ENCODE measurements at regions not wholly inside any gene's neighbourhood (a gene's known extent, or its start where the extent isn't known, plus 50 kb on each side); places are given as distances from the start of the nearest gene placed in this dataset.

- H3K4me3 Mint-ChIP-seq = no peak overlapping the region
- H3K4me1 Mint-ChIP-seq (ENCODE audit: low read depth) = no peaks in the 10 kb centered on the region
- no peak for DNase-seq
- intact Hi-C loops (cut with micrococcal nuclease) = no loop called here
- CTCF ChIA-PET = no interaction called here
- no peak overlapping the region for H3K27ac Mint-ChIP-seq
- H3K36me3 Mint-ChIP-seq (ENCODE audit: low read depth) = no peaks in the 10 kb centered on the region
- H3K27me3 Mint-ChIP-seq (ENCODE audit: low read depth) = peaks cover under 1% of the 10 kb centered on the region
- no peaks in the 10 kb centered on the region for H3K9me3 Mint-ChIP-seq
Measured at GRCh38 chr11:111001986-111002611, 243.4 kb upstream of the POU2AF2 start.

GRCh38 chr11:111001081-111001430, 244.5 kb upstream of the POU2AF2 start:
- DNase-seq = no peak
- Mint-ChIP-seq H3K4me1 (ENCODE audit: low read depth) (no peaks in the 10 kb centered on the region), H3K4me3 (no peak overlapping the region), H3K9me3 (no peaks in the 10 kb centered on the region), H3K36me3 (ENCODE audit: low read depth) (no peaks in the 10 kb centered on the region), H3K27me3 (ENCODE audit: low read depth) (no peaks in the 10 kb centered on the region), H3K27ac (no peak overlapping the region)
- intact Hi-C loops (cut with micrococcal nuclease) = no loop called here
- CTCF ChIA-PET = no interaction called here

GRCh38 chr11:111000400-111001080, 245.0 kb upstream of the POU2AF2 start:
- no peak overlapping the region for H3K27ac Mint-ChIP-seq
- no peaks in the 10 kb centered on the region for H3K27me3 Mint-ChIP-seq (ENCODE audit: low read depth)
- DNase-seq = no peak
- no peaks in the 10 kb centered on the region for H3K9me3 Mint-ChIP-seq
- no peaks in the 10 kb centered on the region for H3K4me1 Mint-ChIP-seq (ENCODE audit: low read depth)
- intact Hi-C loops (cut with micrococcal nuclease) = no loop called here
- H3K36me3 Mint-ChIP-seq (ENCODE audit: low read depth) = no peaks in the 10 kb centered on the region
- CTCF ChIA-PET = no interaction called here
- H3K4me3 Mint-ChIP-seq = no peak overlapping the region

- no peak for DNase-seq
Measured at GRCh38 chr11:110992481-110992880, 253.0 kb upstream of the POU2AF2 start.

GRCh38 chr11:110991661-110992355, 253.7 kb upstream of the POU2AF2 start:
- H3K4me1 Mint-ChIP-seq (ENCODE audit: low read depth) = no peaks in the 10 kb centered on the region
- no peaks in the 10 kb centered on the region for H3K9me3 Mint-ChIP-seq
- H3K4me3 Mint-ChIP-seq = no peak overlapping the region
- H3K27ac Mint-ChIP-seq = no peak overlapping the region
- CTCF ChIA-PET = interaction anchor here (0.6 kb wide), 1 partner anchor 197 kb away, joined by 4 read pairs; no protein-coding TSS in a partner anchor
- no peaks in the 10 kb centered on the region for H3K36me3 Mint-ChIP-seq (ENCODE audit: low read depth)
- intact Hi-C loops (cut with micrococcal nuclease) = no loop called here
- no peaks in the 10 kb centered on the region for H3K27me3 Mint-ChIP-seq (ENCODE audit: low read depth)
- no peak for DNase-seq

More at GRCh38 chr11:110992481-110992880, 253.0 kb upstream of the POU2AF2 start:
- no peaks in the 10 kb centered on the region for H3K27me3 Mint-ChIP-seq (ENCODE audit: low read depth)
- H3K4me3 Mint-ChIP-seq = no peak overlapping the region
- no peaks in the 10 kb centered on the region for H3K9me3 Mint-ChIP-seq
- no peak overlapping the region for H3K27ac Mint-ChIP-seq
- H3K36me3 Mint-ChIP-seq (ENCODE audit: low read depth) = no peaks in the 10 kb centered on the region
- H3K4me1 Mint-ChIP-seq (ENCODE audit: low read depth) = no peaks in the 10 kb centered on the region
- CTCF ChIA-PET = no interaction called here
- intact Hi-C loops (cut with micrococcal nuclease) = no loop called here

- Mint-ChIP-seq H3K4me1 (ENCODE audit: low read depth) (no peaks in the 10 kb centered on the region), H3K36me3 (ENCODE audit: low read depth) (no peaks in the 10 kb centered on the region), H3K27ac (no peak overlapping the region), H3K4me3 (no peak overlapping the region), H3K27me3 (ENCODE audit: low read depth) (no peaks in the 10 kb centered on the region), H3K9me3 (no peaks in the 10 kb centered on the region)
- CTCF ChIA-PET = no interaction called here
- intact Hi-C loops (cut with micrococcal nuclease) = no loop called here
- DNase-seq = no peak
Measured at GRCh38 chr11:110990311-110990710, 255.2 kb upstream of the POU2AF2 start.

GRCh38 chr11:110989428-110990133, 255.9 kb upstream of the POU2AF2 start:
- H3K4me1 Mint-ChIP-seq (ENCODE audit: low read depth) = no peaks in the 10 kb centered on the region
- DNase-seq = no peak
- no peaks in the 10 kb centered on the region for H3K9me3 Mint-ChIP-seq
- CTCF ChIA-PET = no interaction called here
- no peaks in the 10 kb centered on the region for H3K36me3 Mint-ChIP-seq (ENCODE audit: low read depth)
- H3K27me3 Mint-ChIP-seq (ENCODE audit: low read depth) = no peaks in the 10 kb centered on the region
- no peak overlapping the region for H3K27ac Mint-ChIP-seq
- intact Hi-C loops (cut with micrococcal nuclease) = no loop called here
- no peak overlapping the region for H3K4me3 Mint-ChIP-seq

- DNase-seq = no peak
- Mint-ChIP-seq H3K27ac (no peak overlapping the region), H3K4me1 (ENCODE audit: low read depth) (no peaks in the 10 kb centered on the region), H3K4me3 (no peak overlapping the region), H3K36me3 (ENCODE audit: low read depth) (no peaks in the 10 kb centered on the region), H3K9me3 (no peaks in the 10 kb centered on the region), H3K27me3 (ENCODE audit: low read depth) (no peaks in the 10 kb centered on the region)
- CTCF ChIA-PET = no interaction called here
- intact Hi-C loops (cut with micrococcal nuclease) = no loop called here
Measured at GRCh38 chr11:110988671-110989070, 256.9 kb upstream of the POU2AF2 start.

GRCh38 chr11:110986016-110986415, 259.5 kb upstream of the POU2AF2 start:
- Mint-ChIP-seq H3K4me1 (ENCODE audit: low read depth) (no peaks in the 10 kb centered on the region), H3K9me3 (no peaks in the 10 kb centered on the region), H3K4me3 (no peak overlapping the region), H3K27ac (no peak overlapping the region), H3K27me3 (ENCODE audit: low read depth) (no peaks in the 10 kb centered on the region), H3K36me3 (ENCODE audit: low read depth) (no peaks in the 10 kb centered on the region)
- CTCF ChIA-PET = interaction anchor here (0.7 kb wide), 1 partner anchor 10 kb away, joined by 3 read pairs; no protein-coding TSS in a partner anchor
- intact Hi-C loops (cut with micrococcal nuclease) = no loop called here
- no peak for DNase-seq

GRCh38 chr11:110985547-110985946, 260.0 kb upstream of the POU2AF2 start:
- Mint-ChIP-seq H3K27ac (no peak overlapping the region), H3K36me3 (ENCODE audit: low read depth) (no peaks in the 10 kb centered on the region), H3K27me3 (ENCODE audit: low read depth) (no peaks in the 10 kb centered on the region), H3K4me3 (no peak overlapping the region), H3K9me3 (no peaks in the 10 kb centered on the region), H3K4me1 (ENCODE audit: low read depth) (no peaks in the 10 kb centered on the region)
- CTCF ChIA-PET = interaction anchor here (0.7 kb wide), 1 partner anchor 9 kb away, joined by 3 read pairs; no protein-coding TSS in a partner anchor
- intact Hi-C loops (cut with micrococcal nuclease) = no loop called here
- DNase-seq = no peak

- no peaks in the 10 kb centered on the region for H3K4me1 Mint-ChIP-seq (ENCODE audit: low read depth)
Measured at GRCh38 chr11:110984693-110985092, 260.8 kb upstream of the POU2AF2 start.

GRCh38 chr11:110984147-110984546, 261.4 kb upstream of the POU2AF2 start:
- Mint-ChIP-seq H3K27ac (no peak overlapping the region), H3K4me1 (ENCODE audit: low read depth) (no peaks in the 10 kb centered on the region)
- CTCF ChIA-PET = no interaction called here

More at GRCh38 chr11:110984693-110985092, 260.8 kb upstream of the POU2AF2 start:
- no peaks in the 10 kb centered on the region for H3K9me3 Mint-ChIP-seq
- CTCF ChIA-PET = no interaction called here
- DNase-seq = no peak
- no peaks in the 10 kb centered on the region for H3K36me3 Mint-ChIP-seq (ENCODE audit: low read depth)
- intact Hi-C loops (cut with micrococcal nuclease) = no loop called here
- H3K27me3 Mint-ChIP-seq (ENCODE audit: low read depth) = no peaks in the 10 kb centered on the region
- no peak overlapping the region for H3K4me3 Mint-ChIP-seq
- no peak overlapping the region for H3K27ac Mint-ChIP-seq

More at GRCh38 chr11:110984147-110984546, 261.4 kb upstream of the POU2AF2 start:
- Mint-ChIP-seq H3K9me3 (no peaks in the 10 kb centered on the region), H3K4me3 (no peak overlapping the region), H3K27me3 (ENCODE audit: low read depth) (no peaks in the 10 kb centered on the region), H3K36me3 (ENCODE audit: low read depth) (no peaks in the 10 kb centered on the region)
- intact Hi-C loops (cut with micrococcal nuclease) = no loop called here
- no peak for DNase-seq

All from activated naive CD4-positive, alpha-beta T cell treated with anti-CD3 and anti-CD28 coated beads for 36 hours (primary cell).